ENCODE measurements at regions not wholly inside any gene's neighbourhood (a gene's known extent, or its start where the extent isn't known, plus 50 kb on each side); places are given as distances from the start of the nearest gene placed in this dataset.

GRCh38 chr7:125278318-125278717, 348.7 kb upstream of the POT1 start:
- TF ChIP-seq CTCF (IDR thresholded peaks at IDR 0.05) (no peak), POLR2A (IDR thresholded peaks at IDR 0.05) (no peak)
